OCI-LY1 (cell line): ENCODE measurements at regions not wholly inside any gene's neighbourhood (a gene's known extent, or its start where the extent isn't known, plus 50 kb on each side); places are given as distances from the start of the nearest gene placed in this dataset.

Source experiments
- H2AFZ ChIP-seq: fragments of 200-600 bp; sonication (generic), shearing (Covaris generic); 2 replicates; pipeline ENCODE4 v1.6.0; 2014; ENCODE audit warnings: antibody characterized with exemption, mild to moderate bottlenecking, low read length
- H3F3A ChIP-seq: fragments of 200-600 bp; sonication (generic), shearing (Covaris generic); 2 replicates; pipeline ENCODE4 v1.6.0; 2014; ENCODE audit warnings: mild to moderate bottlenecking, antibody characterized with exemption, low read length, moderate library complexity; ENCODE audit not compliant: insufficient read depth
- H3K27ac ChIP-seq: fragments of 200-600 bp; sonication (generic); 2 replicates; pipeline ENCODE4 v1.5.1; 2014; ENCODE audit warnings: low read length, mixed run types, mild to moderate bottlenecking, low read depth; ENCODE audit not compliant: poor library complexity, severe bottlenecking
- H3K27me3 ChIP-seq: fragments of 200-600 bp; sonication (generic); 2 replicates; pipeline ENCODE4 v1.6.0; 2014; ENCODE audit warnings: antibody characterized with exemption, mild to moderate bottlenecking, low read length, moderate library complexity; ENCODE audit not compliant: insufficient read depth
- H3K36me3 ChIP-seq: fragments of 200-600 bp; sonication (generic); 2 replicates; pipeline ENCODE4 v1.6.1; 2014; ENCODE audit warnings: mild to moderate bottlenecking, antibody characterized with exemption, low read length, moderate library complexity, mixed read lengths; ENCODE audit not compliant: insufficient read depth
- H3K4me1 ChIP-seq: fragments of 200-600 bp; sonication (generic); 2 replicates; pipeline ENCODE4 v1.5.1; 2014; ENCODE audit warnings: mild to moderate bottlenecking, low read length, moderate library complexity; ENCODE audit not compliant: insufficient read depth, severe bottlenecking
- H3K4me2 ChIP-seq: fragments of 200-600 bp; sonication (generic), shearing (Covaris generic); 2 replicates; pipeline ENCODE4 v1.6.1; 2014; ENCODE audit warnings: low read length
- H3K4me3 ChIP-seq: fragments of 200-600 bp; sonication (generic); 2 replicates; pipeline ENCODE4 v1.5.1; 2014; ENCODE audit warnings: low read length, low read depth, mild to moderate bottlenecking, mixed read lengths; ENCODE audit not compliant: poor library complexity, severe bottlenecking
- H3K79me2 ChIP-seq: fragments of 200-600 bp; shearing (Covaris generic); 2 replicates; pipeline ENCODE4 v1.6.1; 2016; ENCODE audit warnings: mixed run types, low read length, mixed read lengths; ENCODE audit not compliant: insufficient read depth
- H3K9ac ChIP-seq: fragments of 200-600 bp; sonication (generic), shearing (Covaris generic); 2 replicates; pipeline ENCODE4 v1.6.1; 2014; ENCODE audit warnings: mild to moderate bottlenecking, low read length, mixed read lengths
- H3K9me2 ChIP-seq: fragments of 200-600 bp; sonication (generic), shearing (Covaris generic); 2 replicates; pipeline ENCODE4 v1.6.1; 2014; ENCODE audit warnings: low read depth, mild to moderate bottlenecking, low read length, mixed read lengths
- H3K9me3 ChIP-seq: fragments of 200-600 bp; shearing (Covaris generic); 2 replicates; pipeline ENCODE4 v1.6.1; 2014; ENCODE audit warnings: low read length, mixed read lengths
- H4K20me1 ChIP-seq: fragments of 200-600 bp; sonication (generic), shearing (Covaris generic); 2 replicates; pipeline ENCODE4 v1.6.0; 2016; ENCODE audit warnings: mild to moderate bottlenecking, low read length; ENCODE audit not compliant: insufficient read depth
- CTCF ChIP-seq: fragments of 200-600 bp; sonication (generic), shearing (Covaris generic); IDR thresholded peaks from 2 replicates; pipeline ENCODE4 v1.5.1; 2017; ENCODE audit warnings: mild to moderate bottlenecking, antibody characterized with exemption, low read length, moderate library complexity, mixed read lengths
- EZH2 ChIP-seq: fragments of 200-600 bp; sonication (generic), shearing (Covaris generic); IDR thresholded peaks from 2 replicates; pipeline ENCODE4 v1.8.0; 2017; ENCODE audit warnings: borderline replicate concordance, mixed run types, mild to moderate bottlenecking, antibody characterized with exemption, low read length, moderate library complexity, mixed read lengths

GRCh38 chr14:101193845-101194372, 290.4 kb upstream of the RTL1 start:
- Histone ChIP-seq H3K4me3 (no peak overlapping the region), H3K4me2 (no peak overlapping the region), H3K4me1 (no peaks in the 10 kb centered on the region), H3K36me3 (no peaks in the 10 kb centered on the region), H4K20me1 (no peaks in the 10 kb centered on the region), H3K9me2 (no peaks in the 10 kb centered on the region), H3K27ac (no peak overlapping the region), H3K27me3 (no peaks in the 10 kb centered on the region), H3K9ac (no peak overlapping the region), H3F3A (no peaks in the 10 kb centered on the region), H3K9me3 (no peaks in the 10 kb centered on the region), H2AFZ (no peak overlapping the region), H3K79me2 (no peaks in the 10 kb centered on the region)
- TF ChIP-seq CTCF (no peak), EZH2 (no peak)

- no peaks in the 10 kb centered on the region for H4K20me1 ChIP-seq
- H3K9me2 ChIP-seq, result no peaks in the 10 kb centered on the region
- H3K36me3 ChIP-seq, result no peaks in the 10 kb centered on the region
- no peaks in the 10 kb centered on the region for H3F3A ChIP-seq
- H3K27me3 ChIP-seq, result no peaks in the 10 kb centered on the region
- no peaks in the 10 kb centered on the region for H3K79me2 ChIP-seq
- H3K4me1 ChIP-seq, result no peaks in the 10 kb centered on the region
- no peak overlapping the region for H2AFZ ChIP-seq
- no peak overlapping the region for H3K9ac ChIP-seq
- no peak overlapping the region for H3K4me3 ChIP-seq
- TF ChIP-seq CTCF, result no peak
- TF ChIP-seq EZH2, result no peak
- no peaks in the 10 kb centered on the region for H3K9me3 ChIP-seq
- no peak overlapping the region for H3K27ac ChIP-seq
- H3K4me2 ChIP-seq, result no peak overlapping the region
Observed at GRCh38 chr14:101194373-101195308, 291.1 kb upstream of the RTL1 start.

- Histone ChIP-seq H3K4me2 (no peak overlapping the region), H3K9me3 (no peaks in the 10 kb centered on the region), H3K4me3 (no peak overlapping the region), H3K4me1 (no peaks in the 10 kb centered on the region), H3K9ac (no peak overlapping the region), H2AFZ (no peak overlapping the region), H3K27ac (no peak overlapping the region), H3K79me2 (no peaks in the 10 kb centered on the region), H3F3A (no peaks in the 10 kb centered on the region), H3K36me3 (no peaks in the 10 kb centered on the region), H3K9me2 (no peaks in the 10 kb centered on the region), H3K27me3 (no peaks in the 10 kb centered on the region), H4K20me1 (no peaks in the 10 kb centered on the region)
- TF ChIP-seq EZH2 (no peak), CTCF (no peak)
Observed at GRCh38 chr14:101195309-101195901, 291.9 kb upstream of the RTL1 start.
